B cell (primary cell): ENCODE measurements at regions not wholly inside any gene's neighbourhood (a gene's known extent, or its start where the extent isn't known, plus 50 kb on each side); places are given as distances from the start of the nearest gene placed in this dataset.

Experiments used
- ATAC-seq: fragments of 200-7000 bp; cut with Tn5 transposase; one replicate; pipeline ENCODE4 v1.10.0; 2021; ENCODE audit warnings: low read depth, mild to moderate bottlenecking, moderate number of reproducible peaks, moderate library complexity
- CTCF ChIA-PET: fragments of 350-600 bp; sonication (Branson Sonifier 250); formaldehyde crosslinking; loops from one replicate; lab custom pipeline; 2021; ENCODE audit warnings: antibody characterized with exemption, inconsistent platforms; lab: Charles Lee
- POLR2A ChIA-PET: fragments of 350-600 bp; sonication (Branson Sonifier 250); formaldehyde crosslinking; loops from one replicate; lab custom pipeline; 2021; ENCODE audit warnings: antibody characterized with exemption; lab: Charles Lee
- DNase-seq: peaks from one replicate; pipeline ENCODE4 v3.0.0; 2013
- H2AFZ ChIP-seq: 2 replicates; pipeline ENCODE4 v1.6.1; 2012; ENCODE audit warnings: mild to moderate bottlenecking, low read depth, low read length; ENCODE audit not compliant: insufficient read depth, poor library complexity, severe bottlenecking
- H3K27ac ChIP-seq, 2 donors: 1 replicate in 1 of 2; 2 replicates in 1 of 2; pipeline ENCODE4 v1.5.1; 2012 to 2013; ENCODE audit warnings: low read length in 2 of 2, mild to moderate bottlenecking in 2 of 2, moderate library complexity in 1 of 2
- H3K27me3 ChIP-seq, 4 experiments: fragments of 200-600 bp in 1 of 4; sonication (generic) in 1 of 4; replicated peaks in 1 of 4; 1 replicate in 2 of 4; 2 replicates in 2 of 4; pipeline versions ENCODE4 v1.6.1 to v1.7.0; 2013 to 2016; ENCODE audit warnings: low read length in 3 of 4, mild to moderate bottlenecking in 2 of 4, mixed read lengths in 1 of 4, moderate library complexity in 1 of 4; ENCODE audit not compliant: insufficient read depth in 4 of 4, control insufficient read depth in 3 of 4; ENCODE audit errors: control extremely low read depth in 1 of 4
- H3K36me3 ChIP-seq, 2 experiments: replicated peaks in 1 of 2; 1 replicate in 1 of 2; 2 replicates in 1 of 2; pipeline versions ENCODE4 v1.6.1 to v1.7.1; 2013; ENCODE audit warnings: low read length in 1 of 2; ENCODE audit not compliant: insufficient read depth in 2 of 2, control insufficient read depth in 1 of 2; ENCODE audit errors: control extremely low read depth in 1 of 2, extremely low read depth in 1 of 2
- H3K4me1 ChIP-seq, 2 donors: fragments of 200-600 bp in 1 of 2; sonication (generic) in 1 of 2; 1 replicate in 1 of 2; 2 replicates in 1 of 2; pipeline versions ENCODE4 v1.5.1 to v1.6.1; 2013 to 2017; ENCODE audit warnings: low read length in 2 of 2; ENCODE audit not compliant: control insufficient read depth in 2 of 2, insufficient read depth in 2 of 2
- H3K4me2 ChIP-seq: replicated peaks from 2 replicates; pipeline ENCODE3; 2012; ENCODE audit warnings: mild to moderate bottlenecking, low read depth, low read length; ENCODE audit not compliant: poor library complexity, severe bottlenecking
- H3K4me3 ChIP-seq, 5 experiments: fragments of 200-600 bp in 1 of 5; sonication (generic) in 1 of 5; 1 replicate in 3 of 5; 2 replicates in 2 of 5; pipeline versions ENCODE4 v1.5.1 to v1.7.0; 2011 to 2016; ENCODE audit warnings: low read length in 4 of 5, mild to moderate bottlenecking in 4 of 5, low read depth in 2 of 5, control low read depth in 1 of 5, moderate library complexity in 1 of 5; ENCODE audit not compliant: insufficient read depth in 1 of 5; ENCODE audit errors: control extremely low read depth in 1 of 5, extremely low read depth in 1 of 5
- H3K79me2 ChIP-seq: fragments of 200-600 bp; sonication (generic); one replicate; pipeline ENCODE4 v1.6.0; 2016; ENCODE audit warnings: low read length; ENCODE audit not compliant: control insufficient read depth, insufficient read depth
- H3K9ac ChIP-seq: fragments of 200-600 bp; sonication (generic); 2 replicates; pipeline ENCODE4 v1.6.1; 2017; ENCODE audit warnings: mild to moderate bottlenecking, low read length, moderate library complexity
- H3K9me3 ChIP-seq, 3 donors: one replicate each; pipeline versions ENCODE4 v1.6.1 to v1.7.1; 2013; ENCODE audit warnings: low read length in 2 of 3; ENCODE audit not compliant: control insufficient read depth in 2 of 3, insufficient read depth in 1 of 3; ENCODE audit errors: control extremely low read depth in 1 of 3
- H4K20me1 ChIP-seq: 2 replicates; pipeline ENCODE4 v1.6.0; 2012; ENCODE audit warnings: mild to moderate bottlenecking, low read length; ENCODE audit not compliant: insufficient read depth, control insufficient read depth, poor library complexity, severe bottlenecking
- H3K27ac Mint-ChIP-seq: one replicate; pipeline ENCODE4 v1.8.0; 2021; ENCODE audit warnings: mixed read lengths
- H3K27me3 Mint-ChIP-seq: one replicate; pipeline ENCODE4 v1.8.0; 2021; ENCODE audit warnings: mixed read lengths
- H3K4me1 Mint-ChIP-seq: one replicate; pipeline ENCODE4 v1.8.0; 2021; ENCODE audit warnings: mixed read lengths
- H3K4me3 Mint-ChIP-seq: one replicate; pipeline ENCODE4 v1.8.0; 2021; ENCODE audit warnings: mixed read lengths
- H3K9me3 Mint-ChIP-seq: one replicate; pipeline ENCODE4 v1.8.0; 2022; ENCODE audit warnings: mixed read lengths; ENCODE audit not compliant: insufficient read depth
- EZH2 ChIP-seq: IDR thresholded peaks from 2 replicates; pipeline ENCODE4 v1.6.1; 2012; ENCODE audit warnings: borderline replicate concordance, low read depth, mild to moderate bottlenecking, moderate library complexity, low read length; ENCODE audit not compliant: insufficient read depth, poor library complexity, severe bottlenecking
- WGBS: methylation state at CpG from one replicate; pipeline ENCODE4 v1.1.5; 2013; ENCODE audit warnings: missing lambda C conversion rate; ENCODE audit not compliant: insufficient coverage; 5-methylcytosine and 5-hydroxymethylcytosine counted together
- intact Hi-C: fragments of 100-400 bp; cut with micrococcal nuclease; formaldehyde crosslinking; loops from one replicate; pipeline ENCODE4 v1.10.0; 2022
- TF ChIP-seq, protein P1 (sequence below): fragments of 200-600 bp; IDR thresholded peaks from one replicate; pipeline ENCODE4 v1.8.0; 2022; ENCODE audit warnings: antibody characterized with exemption, mild to moderate bottlenecking

GRCh38 chr1:199264911-199265310, 626.1 kb downstream of the PTPRC start:
- intact Hi-C loops = no loop called here

DNA sequence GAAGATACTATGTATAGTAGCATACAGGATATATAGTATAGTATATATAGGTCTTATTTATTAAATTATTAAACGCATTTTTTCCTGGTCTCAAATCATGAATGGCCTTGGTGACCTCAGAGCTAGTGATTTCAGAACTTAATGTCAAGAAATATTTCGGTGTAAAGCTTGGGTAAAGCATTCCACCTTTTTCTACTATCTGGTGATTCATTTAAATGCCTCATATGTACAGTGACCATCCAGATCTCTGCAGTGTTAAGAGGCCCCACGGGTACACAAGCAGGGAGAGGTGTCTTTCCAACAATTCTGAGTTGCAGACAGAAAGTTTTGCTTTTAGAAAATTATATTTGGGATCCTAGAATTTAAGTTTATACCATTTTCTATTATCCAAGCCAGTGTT, 626.5 kb downstream of the PTPRC start:
- Histone ChIP-seq H2AFZ (no peak overlapping the region), H3K79me2 (no peaks in the 10 kb centered on the region), H4K20me1 (no peaks in the 10 kb centered on the region), H3K4me1 (no peaks in the 10 kb centered on the region), H3K27ac (no peak overlapping the region), H3K9ac (no peak overlapping the region), H3K36me3 (no peaks in the 10 kb centered on the region), H3K27me3 (no peaks in the 10 kb centered on the region), H3K4me3 (no peak overlapping the region), H3K4me2 (no peak overlapping the region), H3K9me3 (no peaks in the 10 kb centered on the region)
- TF ChIP-seq EZH2 = no peak
- TF ChIP-seq, protein P1, sequence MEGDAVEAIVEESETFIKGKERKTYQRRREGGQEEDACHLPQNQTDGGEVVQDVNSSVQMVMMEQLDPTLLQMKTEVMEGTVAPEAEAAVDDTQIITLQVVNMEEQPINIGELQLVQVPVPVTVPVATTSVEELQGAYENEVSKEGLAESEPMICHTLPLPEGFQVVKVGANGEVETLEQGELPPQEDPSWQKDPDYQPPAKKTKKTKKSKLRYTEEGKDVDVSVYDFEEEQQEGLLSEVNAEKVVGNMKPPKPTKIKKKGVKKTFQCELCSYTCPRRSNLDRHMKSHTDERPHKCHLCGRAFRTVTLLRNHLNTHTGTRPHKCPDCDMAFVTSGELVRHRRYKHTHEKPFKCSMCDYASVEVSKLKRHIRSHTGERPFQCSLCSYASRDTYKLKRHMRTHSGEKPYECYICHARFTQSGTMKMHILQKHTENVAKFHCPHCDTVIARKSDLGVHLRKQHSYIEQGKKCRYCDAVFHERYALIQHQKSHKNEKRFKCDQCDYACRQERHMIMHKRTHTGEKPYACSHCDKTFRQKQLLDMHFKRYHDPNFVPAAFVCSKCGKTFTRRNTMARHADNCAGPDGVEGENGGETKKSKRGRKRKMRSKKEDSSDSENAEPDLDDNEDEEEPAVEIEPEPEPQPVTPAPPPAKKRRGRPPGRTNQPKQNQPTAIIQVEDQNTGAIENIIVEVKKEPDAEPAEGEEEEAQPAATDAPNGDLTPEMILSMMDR = no peak
- DNase-seq = no peak
- CTCF ChIA-PET = no interaction called here
- intact Hi-C loops = no loop called here
- Mint-ChIP-seq H3K4me3 (no peak overlapping the region), H3K27me3 (no peaks in the 10 kb centered on the region), H3K9me3 (no peaks in the 10 kb centered on the region), H3K4me1 (no peaks in the 10 kb centered on the region), H3K27ac (no peak overlapping the region)
- POLR2A ChIA-PET = no interaction called here
- WGBS = no CpG with 5 or more reads among the region's 3 CpGs
- no peak for ATAC-seq

More at GRCh38 chr1:199264911-199265310, 626.1 kb downstream of the PTPRC start:
- H3K36me3 ChIP-seq = no peaks in the 10 kb centered on the region
- H3K9me3 ChIP-seq = no peaks in the 10 kb centered on the region
- WGBS = no CpG with 5 or more reads among the region's 1 CpG
- POLR2A ChIA-PET = no interaction called here
- no peaks in the 10 kb centered on the region for H4K20me1 ChIP-seq
- Mint-ChIP-seq H3K4me3 (no peak overlapping the region), H3K27ac (no peak overlapping the region), H3K4me1 (no peaks in the 10 kb centered on the region), H3K27me3 (no peaks in the 10 kb centered on the region), H3K9me3 (no peaks in the 10 kb centered on the region)
- H3K4me3 ChIP-seq = no peak overlapping the region
- no peak overlapping the region for H3K4me2 ChIP-seq
- DNase-seq (no peak), ATAC-seq (no peak)
- H2AFZ ChIP-seq = no peak overlapping the region
- no peak overlapping the region for H3K9ac ChIP-seq
- no peaks in the 10 kb centered on the region for H3K4me1 ChIP-seq
- H3K79me2 ChIP-seq = no peaks in the 10 kb centered on the region
- no peak overlapping the region for H3K27ac ChIP-seq
- H3K27me3 ChIP-seq = no peaks in the 10 kb centered on the region
- TF ChIP-seq, protein P1 = no peak
- TF ChIP-seq EZH2 = no peak
- CTCF ChIA-PET = no interaction called here
